GM18505 (cell line): ENCODE measurements at regions not wholly inside any gene's neighbourhood (a gene's known extent, or its start where the extent isn't known, plus 50 kb on each side); places are given as distances from the start of the nearest gene placed in this dataset.

ENCODE experiments used
- ATAC-seq: cut with Tn5 transposase; IDR thresholded peaks from one replicate; pipeline ENCODE4 v1.9.1; 2021; ENCODE audit not compliant: unreplicated experiment
- POLR2A ChIP-seq: IDR thresholded peaks from 4 replicates; pipeline ENCODE4 v1.6.1; 2011; ENCODE audit warnings: borderline replicate concordance; ENCODE audit not compliant: insufficient read depth, insufficient read length; ENCODE audit errors: extremely low read depth

- no peak for ATAC-seq
- TF ChIP-seq POLR2A = no peak
Observed at GRCh38 chr22:47449508-47450270, 687.2 kb downstream of the TBC1D22A start.

GRCh38 chr22:47448231-47449223 lies 686.1 kb downstream of the TBC1D22A start:
- ATAC-seq = no peak
- TF ChIP-seq POLR2A = no peak

- TF ChIP-seq POLR2A = no peak
- no peak for ATAC-seq
Observed at GRCh38 chr22:47446821-47447810, 684.7 kb downstream of the TBC1D22A start.

GRCh38 chr22:47446331-47446730 lies 683.9 kb downstream of the TBC1D22A start:
- TF ChIP-seq POLR2A = no peak
- ATAC-seq = no peak

GRCh38 chr22:47445716-47446290 lies 683.4 kb downstream of the TBC1D22A start:
- TF ChIP-seq POLR2A = no peak
- no peak for ATAC-seq

GRCh38 chr22:47445212-47445611 lies 682.8 kb downstream of the TBC1D22A start:
- no peak for TF ChIP-seq POLR2A
- no peak for ATAC-seq

DNA sequence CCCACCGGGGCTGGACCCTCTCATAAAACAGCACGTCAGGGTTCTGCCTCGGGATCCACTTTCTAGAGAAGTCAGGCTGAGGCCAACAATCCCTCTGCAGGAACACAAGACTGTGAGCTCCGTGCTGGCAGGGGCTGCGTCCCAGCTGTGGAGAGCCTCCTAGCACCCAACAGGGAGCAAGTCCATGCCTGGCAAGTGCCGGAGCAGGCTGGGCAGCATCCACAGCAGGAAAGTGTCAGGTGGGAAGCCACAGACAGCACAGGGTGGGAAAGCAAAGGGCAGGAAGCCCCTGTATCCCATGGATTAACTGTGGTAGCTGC lies 682.3 kb downstream of the TBC1D22A start:
- no peak for TF ChIP-seq POLR2A
- no peak for ATAC-seq

DNA sequence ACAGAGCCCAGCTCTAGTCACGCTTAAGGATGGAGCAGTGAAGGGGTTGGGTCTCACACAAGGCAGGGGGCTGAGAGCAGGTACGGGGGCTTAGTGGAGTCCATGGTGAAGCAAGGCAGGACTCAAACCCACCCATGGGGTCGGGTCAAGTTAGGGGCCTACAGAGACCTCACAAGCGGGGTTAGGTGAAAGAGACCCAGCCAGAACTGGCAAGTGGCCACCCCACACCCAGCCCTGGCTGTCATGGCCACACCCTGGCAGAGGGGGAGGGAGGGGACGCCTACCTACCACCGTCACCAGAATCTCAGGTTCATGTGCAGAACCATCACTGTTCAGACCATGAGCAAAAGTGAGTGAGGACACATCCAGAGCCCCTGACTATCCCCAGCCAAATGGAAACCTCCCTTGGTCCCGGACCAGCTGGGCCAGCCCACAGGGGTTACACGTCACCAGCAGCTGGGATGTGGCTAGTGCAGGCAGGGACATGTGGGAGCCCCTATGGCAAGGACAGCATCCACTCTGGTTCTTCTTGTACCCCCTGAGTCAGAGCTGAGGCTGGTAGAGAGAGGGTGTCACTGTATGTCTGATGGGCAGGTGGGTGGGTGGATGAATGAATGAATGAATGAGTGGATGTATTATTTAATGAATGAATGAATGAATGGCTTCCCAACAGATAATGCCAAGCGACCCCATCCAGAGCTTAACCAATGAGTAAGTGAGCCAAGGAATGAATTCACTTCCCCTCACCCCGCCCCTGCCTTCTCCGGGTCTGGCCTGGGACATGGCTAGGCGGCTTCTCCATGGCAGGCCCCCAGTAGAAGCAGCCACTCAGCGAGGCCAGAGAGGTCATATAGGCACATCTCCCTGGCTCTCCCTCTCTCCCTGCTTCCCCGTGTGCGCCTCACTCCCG lies 681.6 kb downstream of the TBC1D22A start:
- TF ChIP-seq POLR2A = no peak
- no peak for ATAC-seq

DNA sequence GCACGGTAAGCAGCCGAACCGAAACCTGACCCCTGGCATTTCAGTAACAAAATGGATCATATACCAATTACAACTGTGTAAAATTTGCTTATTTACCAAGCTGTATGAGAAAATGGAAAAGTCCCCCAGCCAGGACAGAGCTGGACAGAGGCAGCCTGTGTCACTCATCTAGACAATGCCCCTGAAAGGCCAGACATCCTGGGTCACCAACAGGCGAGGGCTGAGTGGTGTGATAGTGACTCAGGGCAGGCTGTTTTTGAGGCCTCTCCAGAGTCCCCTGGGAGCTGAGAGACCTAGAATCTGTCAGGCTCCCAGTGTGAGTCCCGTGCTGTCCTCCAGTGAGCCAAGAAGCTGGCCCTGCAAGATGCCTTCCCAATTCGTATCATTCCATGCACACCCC lies 680.4 kb downstream of the TBC1D22A start:
- no peak for TF ChIP-seq POLR2A
- ATAC-seq = no peak

DNA sequence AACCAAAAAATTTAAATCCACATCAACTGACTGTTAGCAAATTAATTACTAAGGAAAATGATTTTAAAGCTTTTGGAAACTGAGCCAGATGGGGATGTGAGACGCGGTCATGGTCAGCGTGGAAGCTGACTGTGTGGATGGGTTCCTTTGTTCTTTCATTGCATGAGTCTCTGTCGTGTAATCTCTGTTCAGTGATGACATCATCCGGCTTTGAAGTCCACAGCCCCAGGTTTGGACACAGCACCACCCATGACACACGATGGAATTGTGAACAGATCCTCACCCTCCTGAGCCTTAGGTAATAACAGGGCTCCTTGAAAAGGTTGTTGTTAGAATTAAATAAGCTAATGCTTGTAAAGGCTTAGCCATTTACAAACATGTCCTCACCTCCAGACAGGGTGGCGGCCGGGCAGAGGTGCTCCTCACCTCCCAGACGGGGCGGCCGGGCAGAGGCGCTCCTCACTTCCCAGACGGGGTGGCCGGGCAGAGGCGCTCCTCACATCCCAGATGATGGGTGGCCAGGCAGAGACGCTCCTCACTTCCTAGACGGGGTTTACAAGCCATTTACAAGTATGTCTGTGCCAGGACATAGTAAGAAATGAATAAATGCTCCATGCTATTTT lies 677.3 kb downstream of the TBC1D22A start:
- ATAC-seq = no peak
- TF ChIP-seq POLR2A = no peak

DNA sequence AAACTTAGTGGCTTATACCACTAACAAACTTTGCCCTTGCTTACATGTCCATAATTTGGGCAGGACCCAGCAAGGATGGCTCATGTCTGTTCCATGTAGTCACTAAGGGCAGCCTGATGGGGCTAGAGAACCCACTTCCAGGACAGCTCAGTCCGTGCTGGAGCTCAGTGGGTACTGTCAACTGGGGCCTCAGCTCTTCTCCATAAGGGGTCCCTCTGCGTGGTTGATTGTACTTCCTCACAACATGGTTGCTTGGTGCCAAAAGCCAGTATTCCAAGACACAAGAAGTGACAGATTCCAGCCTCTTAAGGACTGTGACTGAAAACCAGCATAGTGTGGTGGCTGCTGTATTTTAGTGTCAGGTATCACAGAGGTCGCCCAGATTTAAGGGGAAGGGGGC lies 675.2 kb downstream of the TBC1D22A start:
- TF ChIP-seq POLR2A = no peak
- no peak for ATAC-seq
